Neural cell (in vitro differentiated cells): ENCODE measurements at regions not wholly inside any gene's neighbourhood (a gene's known extent, or its start where the extent isn't known, plus 50 kb on each side); places are given as distances from the start of the nearest gene placed in this dataset.

Source experiments
- H2AFZ ChIP-seq: fragments of 200-600, 300-800 bp; sonication (generic), shearing (Covaris generic); 2 replicates; pipeline ENCODE4 v1.6.0; 2014; ENCODE audit warnings: low read depth, mild to moderate bottlenecking, antibody characterized with exemption, low read length, moderate library complexity
- H3F3A ChIP-seq: fragments of 200-600 bp; shearing (Covaris generic); 2 replicates; pipeline ENCODE4 v1.6.1; 2016; ENCODE audit warnings: mild to moderate bottlenecking, moderate library complexity, mixed read lengths, antibody characterized with exemption, low read length; ENCODE audit not compliant: insufficient read depth, poor library complexity, severe bottlenecking
- H3K27ac ChIP-seq: fragments of 200-600, 300-800 bp; sonication (generic), shearing (Covaris generic); 2 replicates; pipeline ENCODE4 v1.5.1; 2014; ENCODE audit warnings: mild to moderate bottlenecking, low read length, moderate library complexity
- H3K27me3 ChIP-seq: fragments of 300-800, 200-600 bp; sonication (generic), shearing (Covaris generic); 2 replicates; pipeline ENCODE4 v1.6.0; 2014; ENCODE audit warnings: mild to moderate bottlenecking, low read depth, low read length, moderate library complexity; ENCODE audit not compliant: insufficient read depth
- H3K36me3 ChIP-seq: fragments of 300-800, 200-600 bp; sonication (generic), shearing (Covaris generic); 2 replicates; pipeline ENCODE4 v1.5.1; 2014; ENCODE audit warnings: mild to moderate bottlenecking, antibody characterized with exemption, low read length, moderate library complexity; ENCODE audit not compliant: insufficient read depth
- H3K4me2 ChIP-seq: fragments of 300-800, 200-600 bp; sonication (generic), shearing (Covaris generic); 2 replicates; pipeline ENCODE4 v1.6.0; 2014; ENCODE audit warnings: mild to moderate bottlenecking, low read length
- H3K4me3 ChIP-seq: fragments of 300-800, 200-600 bp; sonication (generic), shearing (Covaris generic); 2 replicates; pipeline ENCODE4 v1.5.1; 2014; ENCODE audit warnings: mild to moderate bottlenecking, low read length, moderate library complexity
- H3K79me2 ChIP-seq: fragments of 200-600 bp; shearing (Covaris generic); replicated peaks from 2 replicates; pipeline ENCODE4 v1.6.0; 2014; ENCODE audit warnings: mild to moderate bottlenecking, low read length, moderate library complexity; ENCODE audit not compliant: insufficient read depth
- H3K9ac ChIP-seq: fragments of 300-800, 200-600 bp; sonication (generic), shearing (Covaris generic); 2 replicates; pipeline ENCODE4 v1.6.1; 2016; ENCODE audit warnings: mild to moderate bottlenecking, low read length, mixed read lengths
- H3K9me2 ChIP-seq: fragments of 200-600 bp; shearing (Covaris generic); 2 replicates; pipeline ENCODE4 v1.6.1; 2016; ENCODE audit warnings: mild to moderate bottlenecking, low read length, mixed read lengths; ENCODE audit not compliant: insufficient read depth
- H3K9me3 ChIP-seq: fragments of 200-600, 300-800 bp; sonication (generic), shearing (Covaris generic); 2 replicates; pipeline ENCODE4 v1.6.1; 2016; ENCODE audit warnings: mild to moderate bottlenecking, mixed run types, low read length, moderate library complexity, mixed read lengths
- H4K20me1 ChIP-seq: fragments of 200-600 bp; shearing (Covaris generic); 2 replicates; pipeline ENCODE4 v1.6.1; 2016; ENCODE audit warnings: mild to moderate bottlenecking, mixed run types; ENCODE audit not compliant: insufficient read depth
- CTCF ChIP-seq: fragments of 450-650 bp; IDR thresholded peaks from 2 replicates; pipeline ENCODE4 v1.5.1; 2014; ENCODE audit warnings: antibody characterized with exemption, mild to moderate bottlenecking, moderate library complexity; ENCODE audit not compliant: poor library complexity, severe bottlenecking
- EP300 ChIP-seq: fragments of 450-650 bp; conservative IDR thresholded peaks from 2 replicates; pipeline ENCODE4 v1.6.1; 2014; ENCODE audit warnings: antibody characterized with exemption, mild to moderate bottlenecking, moderate library complexity; ENCODE audit not compliant: poor library complexity, severe bottlenecking
- EZH2 ChIP-seq: fragments of 200-600, 300-800 bp; shearing (Covaris generic), sonication (generic); IDR thresholded peaks from 2 replicates; pipeline ENCODE4 v1.6.1; 2014; ENCODE audit warnings: antibody characterized with exemption, low read length, borderline replicate concordance, mild to moderate bottlenecking; ENCODE audit not compliant: insufficient read depth, poor library complexity, severe bottlenecking
- MXI1 ChIP-seq: fragments of 450-650 bp; conservative IDR thresholded peaks from 2 replicates; pipeline ENCODE4 v1.6.1; 2014; ENCODE audit warnings: antibody characterized with exemption, mild to moderate bottlenecking; ENCODE audit not compliant: poor library complexity, severe bottlenecking
- POLR2AphosphoS5 ChIP-seq: IDR thresholded peaks from 2 replicates; pipeline ENCODE4 v1.6.1; 2012
- RAD21 ChIP-seq: fragments of 450-650 bp; conservative IDR thresholded peaks from 2 replicates; pipeline ENCODE4 v1.6.1; 2014; ENCODE audit warnings: antibody characterized with exemption, mild to moderate bottlenecking, moderate library complexity
- REST ChIP-seq: IDR thresholded peaks from 2 replicates; pipeline ENCODE4 v1.6.1; 2012; ENCODE audit warnings: borderline replicate concordance
- SMC3 ChIP-seq: fragments of 450-650 bp; conservative IDR thresholded peaks from 2 replicates; pipeline ENCODE4 v1.6.1; 2014; ENCODE audit warnings: antibody characterized with exemption, mild to moderate bottlenecking, moderate library complexity; ENCODE audit not compliant: poor library complexity
- TAF1 ChIP-seq: IDR thresholded peaks from 2 replicates; pipeline ENCODE4 v1.6.1; 2012; ENCODE audit warnings: low read depth

- Histone ChIP-seq H3K27me3 (no peaks in the 10 kb centered on the region), H4K20me1 (no peaks in the 10 kb centered on the region), H3K9me3 (no peaks in the 10 kb centered on the region), H3F3A (no peaks in the 10 kb centered on the region), H3K4me3 (no peak overlapping the region), H3K9me2 (no peaks in the 10 kb centered on the region), H3K9ac (no peak overlapping the region), H3K79me2 (no peaks in the 10 kb centered on the region), H2AFZ (no peak overlapping the region), H3K4me2 (no peak overlapping the region), H3K27ac (no peak overlapping the region), H3K36me3 (no peaks in the 10 kb centered on the region)
- TF ChIP-seq POLR2AphosphoS5 (no peak), CTCF (no peak), REST (no peak), RAD21 (no peak), TAF1 (no peak), EZH2 (no peak), EP300 (no peak), SMC3 (no peak), MXI1 (no peak)
Observed at GRCh38 chr7:386385-386784, 96.4 kb downstream of the FOXL3 start.

GRCh38 chr7:387132-388022 lies 97.4 kb downstream of the FOXL3 start:
- no peaks in the 10 kb centered on the region for H4K20me1 ChIP-seq
- no peaks in the 10 kb centered on the region for H3K9me3 ChIP-seq
- no peak overlapping the region for H2AFZ ChIP-seq
- H3K9me2 ChIP-seq, result no peaks in the 10 kb centered on the region
- no peaks in the 10 kb centered on the region for H3K36me3 ChIP-seq
- TF ChIP-seq RAD21 (no peak), TAF1 (no peak), POLR2AphosphoS5 (no peak), EZH2 (no peak), EP300 (no peak), SMC3 (no peak), CTCF (no peak), REST (no peak), MXI1 (no peak)
- H3K4me3 ChIP-seq, result no peak overlapping the region
- no peaks in the 10 kb centered on the region for H3K79me2 ChIP-seq
- no peak overlapping the region for H3K27ac ChIP-seq
- no peaks in the 10 kb centered on the region for H3F3A ChIP-seq
- no peak overlapping the region for H3K4me2 ChIP-seq
- H3K27me3 ChIP-seq, result no peaks in the 10 kb centered on the region
- H3K9ac ChIP-seq, result no peak overlapping the region
